OCI-LY1 (cell line): ENCODE measurements at regions not wholly inside any gene's neighbourhood (a gene's known extent, or its start where the extent isn't known, plus 50 kb on each side); places are given as distances from the start of the nearest gene placed in this dataset.
"Not testable (repeated sequence)": the region's sequence is repeated elsewhere in the genome, so short reads cannot be mapped to it uniquely, and the experiment has no call there.

Source experiments
- H2AFZ ChIP-seq: fragments of 200-600 bp; sonication (generic), shearing (Covaris generic); 2 replicates; pipeline ENCODE4 v1.6.0; 2014; ENCODE audit warnings: antibody characterized with exemption, mild to moderate bottlenecking, low read length
- H3F3A ChIP-seq: fragments of 200-600 bp; sonication (generic), shearing (Covaris generic); 2 replicates; pipeline ENCODE4 v1.6.0; 2014; ENCODE audit warnings: mild to moderate bottlenecking, antibody characterized with exemption, low read length, moderate library complexity; ENCODE audit not compliant: insufficient read depth
- H3K27ac ChIP-seq: fragments of 200-600 bp; sonication (generic); 2 replicates; pipeline ENCODE4 v1.5.1; 2014; ENCODE audit warnings: low read length, mixed run types, mild to moderate bottlenecking, low read depth; ENCODE audit not compliant: poor library complexity, severe bottlenecking
- H3K27me3 ChIP-seq: fragments of 200-600 bp; sonication (generic); 2 replicates; pipeline ENCODE4 v1.6.0; 2014; ENCODE audit warnings: antibody characterized with exemption, mild to moderate bottlenecking, low read length, moderate library complexity; ENCODE audit not compliant: insufficient read depth
- H3K36me3 ChIP-seq: fragments of 200-600 bp; sonication (generic); 2 replicates; pipeline ENCODE4 v1.6.1; 2014; ENCODE audit warnings: mild to moderate bottlenecking, antibody characterized with exemption, low read length, moderate library complexity, mixed read lengths; ENCODE audit not compliant: insufficient read depth
- H3K4me1 ChIP-seq: fragments of 200-600 bp; sonication (generic); 2 replicates; pipeline ENCODE4 v1.5.1; 2014; ENCODE audit warnings: mild to moderate bottlenecking, low read length, moderate library complexity; ENCODE audit not compliant: insufficient read depth, severe bottlenecking
- H3K4me2 ChIP-seq: fragments of 200-600 bp; sonication (generic), shearing (Covaris generic); 2 replicates; pipeline ENCODE4 v1.6.1; 2014; ENCODE audit warnings: low read length
- H3K4me3 ChIP-seq: fragments of 200-600 bp; sonication (generic); 2 replicates; pipeline ENCODE4 v1.5.1; 2014; ENCODE audit warnings: low read length, low read depth, mild to moderate bottlenecking, mixed read lengths; ENCODE audit not compliant: poor library complexity, severe bottlenecking
- H3K79me2 ChIP-seq: fragments of 200-600 bp; shearing (Covaris generic); 2 replicates; pipeline ENCODE4 v1.6.1; 2016; ENCODE audit warnings: mixed run types, low read length, mixed read lengths; ENCODE audit not compliant: insufficient read depth
- H3K9ac ChIP-seq: fragments of 200-600 bp; sonication (generic), shearing (Covaris generic); 2 replicates; pipeline ENCODE4 v1.6.1; 2014; ENCODE audit warnings: mild to moderate bottlenecking, low read length, mixed read lengths
- H3K9me2 ChIP-seq: fragments of 200-600 bp; sonication (generic), shearing (Covaris generic); 2 replicates; pipeline ENCODE4 v1.6.1; 2014; ENCODE audit warnings: low read depth, mild to moderate bottlenecking, low read length, mixed read lengths
- H3K9me3 ChIP-seq: fragments of 200-600 bp; shearing (Covaris generic); 2 replicates; pipeline ENCODE4 v1.6.1; 2014; ENCODE audit warnings: low read length, mixed read lengths
- H4K20me1 ChIP-seq: fragments of 200-600 bp; sonication (generic), shearing (Covaris generic); 2 replicates; pipeline ENCODE4 v1.6.0; 2016; ENCODE audit warnings: mild to moderate bottlenecking, low read length; ENCODE audit not compliant: insufficient read depth
- EZH2 ChIP-seq: fragments of 200-600 bp; sonication (generic), shearing (Covaris generic); IDR thresholded peaks from 2 replicates; pipeline ENCODE4 v1.8.0; 2017; ENCODE audit warnings: borderline replicate concordance, mixed run types, mild to moderate bottlenecking, antibody characterized with exemption, low read length, moderate library complexity, mixed read lengths
- TF ChIP-seq, protein P1 (sequence below): fragments of 200-600 bp; sonication (generic), shearing (Covaris generic); IDR thresholded peaks from 2 replicates; pipeline ENCODE4 v1.5.1; 2017; ENCODE audit warnings: mild to moderate bottlenecking, antibody characterized with exemption, low read length, moderate library complexity, mixed read lengths

- Histone ChIP-seq H3K9me3 (no peaks in the 10 kb centered on the region), H3K27ac (no peak overlapping the region), H2AFZ (no peak overlapping the region), H3K4me1 (no peaks in the 10 kb centered on the region), H3K27me3 (no peaks in the 10 kb centered on the region), H3K9me2 (no peaks in the 10 kb centered on the region), H3F3A (no peaks in the 10 kb centered on the region), H3K4me3 (no peak overlapping the region), H4K20me1 (no peaks in the 10 kb centered on the region), H3K79me2 (no peaks in the 10 kb centered on the region), H3K4me2 (no peak overlapping the region), H3K9ac (no peak overlapping the region), H3K36me3 (no peaks in the 10 kb centered on the region)
- TF ChIP-seq, protein P1, sequence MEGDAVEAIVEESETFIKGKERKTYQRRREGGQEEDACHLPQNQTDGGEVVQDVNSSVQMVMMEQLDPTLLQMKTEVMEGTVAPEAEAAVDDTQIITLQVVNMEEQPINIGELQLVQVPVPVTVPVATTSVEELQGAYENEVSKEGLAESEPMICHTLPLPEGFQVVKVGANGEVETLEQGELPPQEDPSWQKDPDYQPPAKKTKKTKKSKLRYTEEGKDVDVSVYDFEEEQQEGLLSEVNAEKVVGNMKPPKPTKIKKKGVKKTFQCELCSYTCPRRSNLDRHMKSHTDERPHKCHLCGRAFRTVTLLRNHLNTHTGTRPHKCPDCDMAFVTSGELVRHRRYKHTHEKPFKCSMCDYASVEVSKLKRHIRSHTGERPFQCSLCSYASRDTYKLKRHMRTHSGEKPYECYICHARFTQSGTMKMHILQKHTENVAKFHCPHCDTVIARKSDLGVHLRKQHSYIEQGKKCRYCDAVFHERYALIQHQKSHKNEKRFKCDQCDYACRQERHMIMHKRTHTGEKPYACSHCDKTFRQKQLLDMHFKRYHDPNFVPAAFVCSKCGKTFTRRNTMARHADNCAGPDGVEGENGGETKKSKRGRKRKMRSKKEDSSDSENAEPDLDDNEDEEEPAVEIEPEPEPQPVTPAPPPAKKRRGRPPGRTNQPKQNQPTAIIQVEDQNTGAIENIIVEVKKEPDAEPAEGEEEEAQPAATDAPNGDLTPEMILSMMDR: no peak
- no peak for TF ChIP-seq EZH2
Measured at GRCh38 chr1:222382171-222382570, 165.7 kb downstream of the HHIPL2 start.

DNA sequence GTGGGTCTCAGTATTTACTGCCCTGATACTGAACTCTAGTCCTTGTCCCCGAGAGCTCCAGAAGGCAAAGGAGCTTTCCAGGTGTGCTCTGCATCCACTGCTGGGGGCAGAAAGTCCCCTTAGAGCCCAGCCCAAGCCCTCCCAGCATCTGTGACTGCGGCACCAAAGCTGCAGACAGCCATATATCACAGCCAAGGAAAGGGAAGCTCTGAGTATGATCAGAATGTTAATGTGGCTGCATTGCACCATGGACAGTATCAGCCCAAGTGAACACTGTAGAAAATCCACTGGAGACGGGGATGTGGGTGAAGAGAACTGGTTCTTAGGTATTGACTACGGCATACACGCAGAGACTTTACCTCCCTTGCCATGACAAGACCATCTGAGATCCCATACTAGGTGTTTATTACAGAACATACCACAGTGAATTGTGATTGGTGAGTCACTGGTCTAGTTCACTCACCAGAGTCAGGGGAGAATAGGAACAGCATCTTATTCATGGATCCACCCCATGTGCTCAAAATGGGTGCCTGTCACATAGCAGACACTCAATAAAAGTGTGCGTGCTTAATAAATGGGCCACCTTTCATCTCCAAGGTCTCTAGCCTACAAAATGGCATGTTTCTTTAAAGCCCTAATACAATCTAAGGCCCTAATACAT is 170.3 kb downstream of the HHIPL2 start:
- H3K9me3 ChIP-seq: no peaks in the 10 kb centered on the region
- no peaks in the 10 kb centered on the region for H3K4me1 ChIP-seq
- H3K79me2 ChIP-seq: no peaks in the 10 kb centered on the region
- no peaks in the 10 kb centered on the region for H3K9me2 ChIP-seq
- no peak overlapping the region for H3K9ac ChIP-seq
- no peak overlapping the region for H2AFZ ChIP-seq
- H3K36me3 ChIP-seq: no peaks in the 10 kb centered on the region
- TF ChIP-seq, protein P1: no peak
- TF ChIP-seq EZH2: no peak
- H3K27ac ChIP-seq: no peak overlapping the region
- no peak overlapping the region for H3K4me3 ChIP-seq
- H3K27me3 ChIP-seq: no peaks in the 10 kb centered on the region
- H3K4me2 ChIP-seq: no peak overlapping the region
- no peaks in the 10 kb centered on the region for H4K20me1 ChIP-seq
- H3F3A ChIP-seq: no peaks in the 10 kb centered on the region

DNA sequence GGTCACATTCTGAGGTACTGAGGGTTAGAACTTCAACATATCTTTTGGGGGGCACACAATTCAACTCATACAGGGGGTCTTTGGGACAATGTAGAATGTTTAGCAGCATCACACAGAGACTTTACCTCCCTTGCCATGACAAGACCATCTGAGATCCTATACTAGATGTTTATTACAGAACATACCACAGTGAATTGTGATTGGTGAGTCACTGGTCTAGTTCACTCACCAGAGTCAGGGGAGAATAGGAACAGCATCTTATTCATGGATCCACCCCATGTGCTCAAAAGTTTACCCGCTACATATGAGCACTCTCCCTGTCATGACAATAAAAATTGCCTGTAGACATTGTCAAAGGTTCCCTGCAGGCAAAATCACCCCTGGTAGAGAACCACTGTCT is 171.1 kb downstream of the HHIPL2 start:
- H3K36me3 ChIP-seq, H3F3A ChIP-seq, H3K4me3 ChIP-seq, H4K20me1 ChIP-seq, H3K27ac ChIP-seq, H3K79me2 ChIP-seq, H3K9ac ChIP-seq, H3K9me2 ChIP-seq, H2AFZ ChIP-seq, H3K4me1 ChIP-seq, H3K9me3 ChIP-seq, H3K27me3 ChIP-seq, H3K4me2 ChIP-seq: not testable (repeated sequence)

DNA sequence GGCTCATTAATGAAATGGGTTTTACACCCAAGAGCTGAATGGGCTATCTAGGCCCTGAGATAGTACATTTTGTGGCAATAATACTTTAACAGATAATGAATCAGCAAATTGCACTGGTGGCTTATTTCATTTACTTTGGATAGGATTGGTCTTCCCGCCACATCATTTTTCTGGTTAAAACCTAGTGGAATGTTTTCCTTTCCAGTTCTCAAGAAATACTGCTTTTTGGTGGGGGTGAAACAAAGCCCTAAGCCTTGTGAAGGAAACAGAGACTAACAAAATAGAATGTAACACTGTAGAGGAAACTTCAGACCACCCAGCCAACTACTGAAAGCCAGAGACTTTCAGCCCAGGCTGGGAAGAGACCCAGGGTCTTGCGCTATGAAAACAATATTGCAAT is 172.2 kb downstream of the HHIPL2 start:
- H4K20me1 ChIP-seq: no peaks in the 10 kb centered on the region
- H3K79me2 ChIP-seq: no peaks in the 10 kb centered on the region
- H3K9me3 ChIP-seq: no peaks in the 10 kb centered on the region
- TF ChIP-seq EZH2: no peak
- TF ChIP-seq, protein P1: no peak
- no peaks in the 10 kb centered on the region for H3K36me3 ChIP-seq
- H3K27me3 ChIP-seq: no peaks in the 10 kb centered on the region
- no peaks in the 10 kb centered on the region for H3F3A ChIP-seq
- no peak overlapping the region for H2AFZ ChIP-seq
- no peak overlapping the region for H3K4me3 ChIP-seq
- no peaks in the 10 kb centered on the region for H3K4me1 ChIP-seq
- no peak overlapping the region for H3K4me2 ChIP-seq
- H3K27ac ChIP-seq: no peak overlapping the region
- H3K9me2 ChIP-seq: no peaks in the 10 kb centered on the region
- H3K9ac ChIP-seq: no peak overlapping the region
